ENCODE measurements at regions not wholly inside any gene's neighbourhood (a gene's known extent, or its start where the extent isn't known, plus 50 kb on each side); places are given as distances from the start of the nearest gene placed in this dataset.

DNA sequence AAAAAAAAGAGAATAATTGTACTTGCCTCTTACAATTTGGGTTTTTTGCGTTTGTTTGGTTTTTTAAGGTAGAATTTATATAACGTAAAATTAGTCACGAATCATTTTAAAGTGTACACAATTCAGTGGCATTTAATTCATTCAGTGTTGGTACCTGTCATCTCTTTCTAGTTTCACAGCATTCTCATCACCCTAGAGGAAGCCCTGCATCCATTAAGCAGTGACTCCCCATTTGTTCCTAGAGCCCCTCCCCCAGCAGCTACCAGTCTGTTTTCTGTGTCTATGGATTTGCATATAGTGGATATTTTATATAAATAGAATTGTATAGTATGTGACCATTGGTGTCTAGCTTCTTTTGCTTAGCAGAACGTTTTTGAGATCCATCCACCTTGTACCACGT, 233.2 kb upstream of the FMN2 start:
- H3K4me3 ChIP-seq, result no peak overlapping the region
- WGBS, 5 donors, result 88 to 95% (median 89%) methylated on average over 5 of the region's 5 CpGs
- TF ChIP-seq EP300 (IDR thresholded peaks at IDR 0.05) (no peak), POLR2A (IDR thresholded peaks at IDR 0.05) (no peak), POLR2AphosphoS5 (IDR thresholded peaks at IDR 0.05) (no peak)
- TF ChIP-seq, protein P1, sequence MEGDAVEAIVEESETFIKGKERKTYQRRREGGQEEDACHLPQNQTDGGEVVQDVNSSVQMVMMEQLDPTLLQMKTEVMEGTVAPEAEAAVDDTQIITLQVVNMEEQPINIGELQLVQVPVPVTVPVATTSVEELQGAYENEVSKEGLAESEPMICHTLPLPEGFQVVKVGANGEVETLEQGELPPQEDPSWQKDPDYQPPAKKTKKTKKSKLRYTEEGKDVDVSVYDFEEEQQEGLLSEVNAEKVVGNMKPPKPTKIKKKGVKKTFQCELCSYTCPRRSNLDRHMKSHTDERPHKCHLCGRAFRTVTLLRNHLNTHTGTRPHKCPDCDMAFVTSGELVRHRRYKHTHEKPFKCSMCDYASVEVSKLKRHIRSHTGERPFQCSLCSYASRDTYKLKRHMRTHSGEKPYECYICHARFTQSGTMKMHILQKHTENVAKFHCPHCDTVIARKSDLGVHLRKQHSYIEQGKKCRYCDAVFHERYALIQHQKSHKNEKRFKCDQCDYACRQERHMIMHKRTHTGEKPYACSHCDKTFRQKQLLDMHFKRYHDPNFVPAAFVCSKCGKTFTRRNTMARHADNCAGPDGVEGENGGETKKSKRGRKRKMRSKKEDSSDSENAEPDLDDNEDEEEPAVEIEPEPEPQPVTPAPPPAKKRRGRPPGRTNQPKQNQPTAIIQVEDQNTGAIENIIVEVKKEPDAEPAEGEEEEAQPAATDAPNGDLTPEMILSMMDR (IDR thresholded peaks at IDR 0.05), result no peak
- no peak for DNase-seq
- no peaks in the 10 kb centered on the region for H3K27me3 ChIP-seq
- peaks cover 0 to 7% (median 0%) of the 10 kb centered on the region in 4 donors for H3K4me1 ChIP-seq
- intact Hi-C loops (cut with DNase I; ENCODE audit: low total_unique reads), result no loop called here
- no peaks in the 10 kb centered on the region for H3K36me3 ChIP-seq
- no peak overlapping the region for H3K27ac ChIP-seq
- H3K9me3 ChIP-seq, result peaks cover 0 to 4% (median 0%) of the 10 kb centered on the region in 4 donors

GRCh38 chr1:239861985-239862384, 229.7 kb upstream of the FMN2 start:
- no peak overlapping the region for H3K4me3 ChIP-seq
- no peaks in the 10 kb centered on the region for H3K9me3 ChIP-seq
- no peaks in the 10 kb centered on the region for H3K27me3 ChIP-seq
- WGBS, 5 donors, result 38 to 52% (median 45%) methylated on average over 1 of the region's 1 CpG
- no peak overlapping the region for H3K27ac ChIP-seq
- TF ChIP-seq POLR2A (IDR thresholded peaks at IDR 0.05) (no peak), EP300 (IDR thresholded peaks at IDR 0.05) (no peak), POLR2AphosphoS5 (IDR thresholded peaks at IDR 0.05) (no peak)
- TF ChIP-seq, protein P1 (IDR thresholded peaks at IDR 0.05), result no peak
- no peaks in the 10 kb centered on the region for H3K36me3 ChIP-seq
- intact Hi-C loops (cut with DNase I; ENCODE audit: low total_unique reads), result no loop called here
- peaks cover 0 to under 1% (median 0%) of the 10 kb centered on the region in 4 donors for H3K4me1 ChIP-seq
- DNase-seq, result no peak

- Histone ChIP-seq H3K27ac (no peak overlapping the region), H3K36me3 (no peaks in the 10 kb centered on the region), H3K4me3 (no peak overlapping the region), H3K4me1 (no peaks in the 10 kb centered on the region), H3K9me3 (no peaks in the 10 kb centered on the region), H3K27me3 (no peaks in the 10 kb centered on the region)
- TF ChIP-seq POLR2A (IDR thresholded peaks at IDR 0.05) (no peak), POLR2AphosphoS5 (IDR thresholded peaks at IDR 0.05) (no peak), EP300 (IDR thresholded peaks at IDR 0.05) (no peak)
- TF ChIP-seq, protein P1 (IDR thresholded peaks at IDR 0.05), result no peak
- 84 to 86% (median 84%) methylated on average over 13 of the region's 13 CpGs for WGBS, 5 donors
- intact Hi-C loops (cut with DNase I; ENCODE audit: low total_unique reads), result no loop called here
- DNase-seq, result no peak
Measured at GRCh38 chr1:239868058-239868832, 223.4 kb upstream of the FMN2 start.

DNA sequence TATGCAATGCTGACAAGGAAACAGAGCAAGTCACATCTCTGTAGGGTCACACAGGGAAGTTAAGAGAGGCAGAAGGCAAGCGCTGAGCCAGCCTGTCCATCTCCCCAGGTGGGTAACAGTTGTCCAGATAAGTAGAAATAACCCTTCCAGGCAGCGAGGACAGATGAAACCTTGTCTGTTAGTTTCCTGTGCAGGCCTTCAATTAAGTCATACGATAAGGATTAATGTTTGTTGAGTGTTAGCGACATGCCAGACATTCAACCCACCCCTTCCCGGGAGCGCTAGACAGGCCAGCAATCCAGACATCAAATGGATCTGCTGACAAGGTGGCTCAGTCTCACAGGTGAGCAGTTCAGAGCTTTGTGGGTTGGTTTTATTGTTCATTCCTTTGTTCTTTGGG, 221.5 kb upstream of the FMN2 start:
- no peaks in the 10 kb centered on the region for H3K36me3 ChIP-seq
- no peaks in the 10 kb centered on the region for H3K9me3 ChIP-seq
- H3K4me1 ChIP-seq, result no peaks in the 10 kb centered on the region
- 77 to 97% (median 85%) methylated on average over 6 of the region's 6 CpGs for WGBS, 5 donors
- intact Hi-C loops (cut with DNase I; ENCODE audit: low total_unique reads), result no loop called here
- no peaks in the 10 kb centered on the region for H3K27me3 ChIP-seq
- H3K27ac ChIP-seq, result no peak overlapping the region
- no peak for DNase-seq
- no peak overlapping the region for H3K4me3 ChIP-seq
- TF ChIP-seq POLR2AphosphoS5 (IDR thresholded peaks at IDR 0.05) (no peak), EP300 (IDR thresholded peaks at IDR 0.05) (no peak), POLR2A (IDR thresholded peaks at IDR 0.05) (no peak)
- TF ChIP-seq, protein P1 (IDR thresholded peaks at IDR 0.05), result no peak

All from stomach (tissue), 8 donors.